Stimulated activated CD8-positive, alpha-beta memory T cell treated with anti-CD3 and anti-CD28 coated beads, Interleukin-2, amount 100 ng/mL, for 48 hours (primary cell): ENCODE measurements at regions not wholly inside any gene's neighbourhood (a gene's known extent, or its start where the extent isn't known, plus 50 kb on each side); places are given as distances from the start of the nearest gene placed in this dataset.
"Not testable (repeated sequence)": the region's sequence is repeated elsewhere in the genome, so short reads cannot be mapped to it uniquely, and the experiment has no call there.

Experiments
- DNase-seq, 2 donors: peaks; one replicate each; pipeline ENCODE4 v3.0.0-alpha.2; 2020; ENCODE audit warnings: low read depth in 2 of 2

DNA sequence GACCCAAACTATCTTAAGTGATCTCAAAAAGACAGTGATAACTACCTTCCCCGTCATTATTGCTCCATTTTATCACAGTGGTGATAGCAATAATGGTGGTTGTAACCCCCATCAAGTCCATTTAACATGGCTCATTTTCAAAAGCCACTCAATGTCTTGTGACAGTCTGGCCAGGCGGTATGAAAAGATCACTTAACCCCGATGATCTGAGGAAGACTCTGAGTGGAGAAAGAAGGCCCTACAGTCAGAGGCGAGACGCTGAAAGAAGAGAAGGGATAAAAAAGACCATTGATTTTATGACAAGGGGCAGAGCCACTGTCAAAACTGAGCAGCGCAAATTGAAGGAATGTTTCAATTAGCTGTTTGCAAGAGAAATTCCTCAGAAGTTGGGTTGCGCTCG is 417.2 kb upstream of the PBX1 start:
- DNase-seq = no peak

DNA sequence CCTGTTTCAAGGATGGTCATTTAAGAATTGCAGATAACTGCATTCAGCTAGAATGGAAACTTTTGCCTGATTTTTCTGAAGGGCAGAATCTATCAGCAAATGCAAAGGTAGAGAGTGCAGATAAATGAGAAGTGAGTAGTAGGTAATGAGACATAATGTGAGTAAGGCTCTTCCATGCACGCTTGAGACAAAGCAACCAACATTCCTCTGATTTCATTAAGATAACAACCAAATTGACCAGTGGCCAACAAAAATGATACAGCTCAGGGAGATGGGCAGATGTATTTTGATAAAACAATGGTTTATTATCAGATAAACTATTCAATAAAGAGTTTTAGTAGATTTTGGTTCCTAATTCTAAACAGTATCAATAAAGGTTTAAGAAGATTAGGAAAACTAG is 404.4 kb upstream of the PBX1 start:
- no peak for DNase-seq

DNA sequence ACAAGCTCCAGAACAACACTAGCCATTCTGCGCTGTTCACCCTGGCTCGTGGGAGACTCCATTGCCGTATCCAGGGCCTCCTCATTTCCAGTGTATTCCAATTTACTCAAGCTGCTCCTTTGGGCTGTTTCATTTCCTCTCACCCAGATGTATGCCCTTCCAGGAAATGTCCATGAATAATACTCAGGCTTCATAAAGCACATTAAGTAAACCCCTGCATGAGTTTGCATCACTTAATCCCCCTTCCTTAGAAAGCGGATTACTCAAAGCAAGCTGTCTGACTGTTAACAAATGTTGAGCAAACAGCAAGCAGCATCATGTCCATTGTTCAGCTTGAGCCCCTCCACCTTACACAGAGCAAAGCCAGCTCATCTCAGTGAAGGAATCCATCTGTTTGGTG is 403.6 kb upstream of the PBX1 start:
- DNase-seq = no peak

DNA sequence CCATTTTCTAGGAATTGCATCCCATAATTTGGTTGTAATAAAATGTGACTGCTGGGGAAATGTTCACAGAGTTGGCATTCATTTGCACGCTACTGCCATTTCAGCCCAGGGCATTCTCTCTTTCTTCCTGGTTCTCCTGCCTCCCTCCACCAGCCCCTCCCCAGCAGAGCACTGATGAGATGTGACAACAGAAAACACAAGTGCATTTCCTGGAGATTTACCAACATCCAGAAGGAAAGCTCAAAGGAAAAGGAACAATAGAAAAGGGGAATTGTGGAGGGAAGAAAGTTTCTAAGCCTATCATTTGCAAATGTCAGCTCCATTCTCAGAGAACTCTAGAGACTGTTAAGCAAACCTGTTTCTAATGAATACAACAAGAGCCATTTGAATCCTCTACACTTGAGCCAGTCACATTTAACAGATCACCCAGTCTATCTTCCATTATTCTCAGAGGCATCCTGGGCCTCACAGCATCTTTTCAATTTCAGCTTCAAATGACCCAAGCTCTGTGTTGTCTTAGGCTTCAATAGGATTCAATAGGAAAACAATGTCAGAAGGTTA is 395.6 kb upstream of the PBX1 start:
- no peak for DNase-seq

DNA sequence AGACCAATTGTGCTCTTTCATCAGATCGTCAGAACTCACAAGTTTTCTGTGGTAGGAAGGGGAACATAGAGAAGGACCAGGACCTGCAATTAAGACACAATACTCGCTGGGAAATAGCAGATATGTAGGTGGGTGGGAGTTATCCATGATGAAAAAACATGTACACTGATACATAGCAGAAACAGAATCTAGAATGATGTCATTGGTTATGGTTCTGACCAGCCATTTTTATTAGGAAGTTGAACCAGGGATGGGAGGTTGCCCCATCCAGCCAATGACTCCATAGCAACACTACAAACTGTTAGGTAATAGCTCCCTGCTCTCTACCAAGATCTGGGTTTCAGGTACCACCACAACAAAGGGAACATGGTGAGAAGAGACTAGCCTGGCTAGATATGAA is 393.5 kb upstream of the PBX1 start:
- no peak for DNase-seq

DNA sequence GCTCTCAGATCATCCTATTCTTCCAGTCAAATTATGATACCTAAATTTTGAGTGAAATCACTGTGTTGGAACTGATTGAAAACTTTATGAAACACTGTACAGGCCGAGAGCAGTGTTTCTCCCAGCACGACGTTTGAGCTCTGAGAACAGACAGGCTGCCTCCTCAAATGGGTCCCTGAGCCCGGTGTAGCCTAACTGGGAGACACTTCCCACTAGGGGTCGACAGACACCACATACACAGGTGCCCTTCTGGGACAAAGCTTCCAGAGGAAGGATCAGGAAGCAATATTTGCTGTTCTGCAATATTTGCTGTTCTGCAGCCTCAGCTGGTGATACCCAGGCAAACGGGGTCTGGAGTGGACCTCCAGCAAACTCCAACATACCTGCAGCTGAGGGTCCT is 392.5 kb upstream of the PBX1 start:
- DNase-seq = not testable (repeated sequence)

DNA sequence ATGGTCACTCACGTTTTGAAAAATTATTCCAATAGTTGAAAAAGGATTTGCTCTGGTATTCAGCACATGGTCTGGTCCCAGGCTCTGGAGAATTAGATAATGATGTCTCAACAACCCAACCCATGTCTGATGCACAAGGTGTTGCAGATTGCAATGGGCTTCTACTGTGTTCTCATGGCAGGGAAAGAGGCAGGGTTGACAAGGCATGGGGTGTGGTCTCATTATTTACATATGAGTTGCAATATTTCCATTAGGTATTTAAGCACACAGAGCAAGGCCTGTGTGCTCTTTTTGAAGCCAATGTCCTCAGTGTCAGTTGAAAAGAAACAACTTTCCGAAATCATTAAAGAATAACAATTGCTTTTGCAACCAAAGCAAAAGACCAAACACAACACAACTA is 381.9 kb upstream of the PBX1 start:
- no peak for DNase-seq

DNA sequence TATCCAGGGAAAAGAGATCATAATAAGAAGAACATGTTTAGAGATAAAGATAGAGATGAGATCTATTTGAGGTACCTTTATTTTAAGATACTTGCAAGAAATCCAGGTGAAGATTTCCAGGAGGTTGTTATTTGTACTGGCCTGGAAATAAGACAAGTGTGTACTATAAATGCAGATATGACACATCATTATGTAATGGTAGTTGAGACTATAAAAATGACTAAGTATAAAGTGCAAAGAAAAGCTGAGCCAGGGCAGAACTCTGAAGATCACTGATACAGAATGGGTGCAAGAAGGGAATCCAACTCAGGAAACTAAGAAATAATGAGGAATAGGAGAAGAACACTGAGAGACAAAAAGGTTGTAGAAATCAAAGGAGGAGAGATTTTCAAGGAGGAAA is 378.2 kb upstream of the PBX1 start:
- DNase-seq = no peak

DNA sequence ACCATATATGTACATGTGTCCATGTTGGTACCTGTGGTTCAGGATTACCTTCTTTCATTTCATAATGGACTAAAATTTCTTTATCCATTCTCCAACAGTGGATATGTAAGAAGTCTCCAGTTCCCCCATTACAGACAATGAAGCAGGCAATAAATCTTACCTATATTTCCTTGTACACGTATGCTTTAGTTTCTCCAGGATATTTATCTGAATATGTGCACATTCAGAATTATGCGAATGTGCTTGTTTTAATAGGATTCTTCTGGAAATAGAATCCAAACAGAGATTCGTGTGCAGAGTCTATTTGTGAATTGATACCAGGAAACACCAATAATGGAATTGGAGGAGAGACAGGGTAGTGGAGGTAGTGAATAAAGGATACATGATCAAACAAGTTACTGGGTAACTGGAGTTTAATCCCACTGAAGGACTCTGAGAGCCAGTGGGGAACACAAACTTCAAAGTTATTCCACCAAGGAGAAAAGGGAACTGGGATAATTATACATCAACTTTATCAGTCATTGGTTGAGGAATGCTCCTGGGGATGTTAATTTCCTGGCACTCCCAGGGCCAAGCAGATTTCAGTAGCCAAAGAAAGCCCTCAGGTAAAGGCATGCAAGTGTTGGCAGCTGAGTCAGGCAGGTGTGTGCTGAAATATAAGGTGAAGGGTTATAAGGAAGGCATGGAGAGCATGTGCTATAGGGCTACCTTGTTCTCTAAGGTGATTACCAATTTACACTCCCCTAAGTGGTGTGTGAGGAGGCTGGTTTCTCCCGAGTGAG is 374.9 kb upstream of the PBX1 start:
- no peak for DNase-seq

DNA sequence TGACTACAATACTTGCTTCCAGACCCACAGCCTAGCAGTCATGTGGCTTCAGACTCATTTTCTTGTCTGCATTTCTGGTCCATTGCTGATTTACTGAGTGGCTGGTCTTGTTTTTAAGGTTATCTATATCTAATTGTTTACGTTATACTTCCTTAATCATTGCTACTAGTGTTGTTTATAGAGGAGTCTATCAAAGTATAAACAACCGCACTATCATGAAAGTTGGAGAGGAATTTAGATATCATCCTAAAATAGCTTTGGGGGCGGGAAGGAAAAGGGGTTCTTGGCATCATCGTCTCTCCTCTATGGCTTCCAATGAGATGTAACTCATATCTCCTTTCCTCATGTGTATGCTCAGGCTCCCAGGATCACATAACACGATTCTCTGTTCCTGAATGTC is 372.1 kb upstream of the PBX1 start:
- DNase-seq = no peak

DNA sequence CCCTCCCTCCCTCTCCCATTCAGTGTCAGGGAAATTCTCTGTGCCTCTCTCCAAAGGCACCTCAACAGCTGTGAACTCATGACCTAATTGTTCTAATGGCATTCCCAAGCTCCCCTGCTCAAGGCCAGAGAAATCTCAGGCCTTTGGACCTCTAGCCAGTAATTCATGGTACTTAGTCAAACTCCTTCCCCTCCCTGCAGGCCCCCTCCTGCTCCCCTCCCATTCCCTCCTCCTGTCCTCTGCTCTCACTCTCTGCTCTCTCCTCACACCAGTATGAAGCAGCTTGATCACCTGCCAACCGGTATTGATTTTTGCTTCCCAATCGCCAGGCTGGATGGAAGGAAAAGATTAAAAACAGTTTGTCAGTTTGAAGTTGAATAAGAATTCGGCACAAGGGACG is 370.5 kb upstream of the PBX1 start:
- DNase-seq = no peak

DNA sequence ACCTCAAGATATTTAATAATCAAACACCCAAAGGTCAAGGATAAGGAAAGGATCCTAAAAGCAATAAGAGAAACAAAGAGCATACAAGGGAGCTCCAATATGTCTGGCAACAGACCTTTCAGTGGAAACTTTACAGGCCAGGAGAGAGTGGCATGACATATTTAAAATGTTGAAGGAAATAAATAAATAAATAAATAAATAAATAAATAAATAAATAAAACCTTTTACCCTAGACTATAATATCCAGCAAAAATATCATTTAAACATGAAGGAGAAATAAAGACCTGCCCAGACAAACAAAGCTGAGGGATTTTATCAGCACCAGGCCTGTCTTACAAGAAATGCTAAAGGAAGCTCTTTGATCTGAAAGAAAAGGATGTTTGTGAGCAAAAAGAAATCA is 367.8 kb upstream of the PBX1 start:
- no peak for DNase-seq

DNA sequence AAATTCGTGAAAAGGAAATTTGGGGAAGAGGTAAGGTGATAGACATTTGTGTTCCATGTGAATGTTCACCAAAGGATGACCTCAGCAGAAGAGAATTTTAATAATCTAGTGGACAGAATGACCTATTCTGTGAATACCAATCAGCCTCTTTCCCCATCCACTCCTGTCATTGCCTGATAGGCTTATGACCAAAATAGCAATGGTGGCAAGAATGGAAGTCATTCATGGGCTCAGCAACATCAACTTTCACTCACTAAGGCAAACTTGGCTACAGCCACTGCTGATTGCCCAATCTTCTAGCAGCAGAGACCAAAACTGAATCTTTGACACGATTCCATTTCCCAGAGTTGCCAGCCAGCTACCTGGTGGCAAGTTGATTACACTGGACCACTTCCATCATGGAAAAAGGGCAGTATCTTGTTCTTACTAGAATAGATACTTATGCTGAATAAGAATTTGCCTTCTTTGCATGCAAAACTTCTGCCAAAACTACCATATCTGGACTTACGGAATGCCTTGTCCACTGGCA is 348.7 kb upstream of the PBX1 start:
- DNase-seq = no peak

DNA sequence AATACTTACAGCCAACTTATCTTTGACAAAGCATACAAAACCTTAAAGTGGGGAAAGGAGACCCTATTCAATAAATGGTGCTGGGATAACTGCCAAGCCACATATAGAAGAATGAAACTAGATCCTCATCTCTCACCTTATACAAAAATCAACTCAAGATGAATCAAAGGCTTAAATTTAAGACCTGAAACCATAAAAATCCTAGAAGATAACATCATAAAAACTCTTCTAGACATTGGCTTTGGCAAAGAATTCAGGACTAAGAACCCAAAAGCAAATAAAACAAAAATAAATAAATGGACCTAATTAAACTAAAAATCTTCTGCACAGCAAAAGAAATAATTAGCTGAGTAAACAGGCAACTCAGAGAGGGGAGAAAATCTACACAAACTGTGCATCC is 335.6 kb upstream of the PBX1 start:
- DNase-seq = no peak

DNA sequence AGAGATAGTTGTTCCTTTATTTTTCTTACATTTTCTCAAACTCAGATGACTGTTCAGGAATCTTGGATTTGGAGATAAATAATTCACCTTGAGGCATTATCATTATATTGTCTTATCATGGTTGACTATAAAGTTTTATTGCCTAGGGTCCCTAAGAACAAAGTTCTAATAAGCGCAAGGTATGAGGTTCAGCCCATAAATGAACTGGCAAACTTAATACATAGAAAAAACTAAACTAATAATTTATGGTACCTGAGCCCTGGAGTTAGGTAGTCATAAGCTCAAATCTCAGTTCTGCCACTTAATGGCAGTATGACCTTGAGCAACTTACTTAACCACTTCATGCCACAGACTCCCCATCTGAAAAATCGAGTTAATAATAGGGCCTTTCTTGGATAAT is 334.0 kb upstream of the PBX1 start:
- DNase-seq = no peak

DNA sequence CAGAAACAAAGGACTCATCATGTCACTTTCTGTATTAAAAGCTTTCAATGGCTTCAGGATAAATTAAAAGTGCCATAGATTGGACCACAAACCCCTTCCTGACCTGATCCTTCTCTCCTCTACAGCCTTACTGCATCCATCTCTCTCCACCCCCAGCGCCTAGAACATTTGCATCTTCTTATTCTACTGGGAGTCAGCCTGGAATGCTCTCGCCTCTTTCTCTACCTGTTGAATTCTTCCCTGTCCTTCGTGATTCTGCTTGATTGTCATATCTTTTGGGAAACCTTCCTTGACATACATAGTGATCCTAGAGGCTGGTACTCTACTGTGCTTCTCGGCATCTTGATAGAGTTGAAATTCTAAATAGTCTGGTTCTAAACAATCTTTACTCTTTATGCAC is 332.0 kb upstream of the PBX1 start:
- no peak for DNase-seq

DNA sequence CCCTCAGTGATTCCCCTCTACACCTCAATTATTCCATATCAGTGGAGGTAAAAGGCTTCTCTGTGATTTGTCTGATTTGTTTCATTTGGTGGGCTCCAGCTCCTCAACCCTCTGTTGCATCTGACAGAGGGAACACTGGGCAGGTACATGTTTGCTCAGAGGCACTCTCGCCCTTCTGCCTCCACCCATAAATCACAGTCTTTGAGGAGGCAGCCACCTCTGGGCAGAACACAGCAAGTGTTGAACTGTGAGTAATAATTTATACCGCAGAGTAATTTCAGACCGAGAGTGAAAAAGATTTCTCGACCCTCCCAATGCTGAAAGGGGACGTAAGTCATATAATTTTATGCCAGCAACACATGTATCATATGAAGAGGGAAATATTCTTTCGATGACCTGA is 330.1 kb upstream of the PBX1 start:
- no peak for DNase-seq

DNA sequence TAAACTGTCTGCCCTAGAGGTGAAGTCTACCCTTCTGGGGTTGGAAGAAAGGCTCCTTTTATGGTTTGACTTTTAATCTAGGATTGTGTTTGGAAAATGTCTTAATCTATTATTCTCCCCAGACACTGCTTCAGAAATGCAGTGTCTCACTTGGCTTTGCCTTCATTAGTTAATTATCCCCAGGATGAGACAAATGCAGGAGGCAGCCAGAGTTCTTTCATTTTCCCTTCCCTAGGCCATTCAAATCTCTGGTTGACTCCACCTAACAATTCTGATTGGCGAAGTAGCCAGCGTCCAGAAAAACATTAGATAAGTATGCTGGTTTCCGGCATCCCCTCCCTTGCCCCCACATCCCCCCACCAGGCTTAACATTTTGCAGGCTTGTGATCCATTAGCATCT is 325.8 kb upstream of the PBX1 start:
- DNase-seq = no peak

DNA sequence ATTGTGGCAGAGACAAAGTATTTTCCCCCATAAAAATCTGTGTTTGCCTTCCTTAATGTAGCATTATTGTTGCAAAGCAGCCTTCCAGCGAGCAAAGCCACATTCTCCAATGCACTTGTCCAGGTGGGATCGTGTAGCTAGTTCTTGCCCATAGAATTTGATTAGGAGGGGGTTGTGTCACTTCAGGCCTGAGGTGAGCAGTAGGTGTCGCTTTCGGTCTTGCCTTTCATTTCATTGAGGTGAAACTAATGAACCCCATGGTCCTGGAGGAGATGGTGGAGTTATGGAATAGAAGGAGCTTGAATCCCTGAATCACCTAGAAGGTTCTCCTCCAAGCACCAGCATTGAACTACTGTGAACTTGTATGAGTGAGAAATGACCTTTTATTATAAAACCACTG is 318.9 kb upstream of the PBX1 start:
- no peak for DNase-seq

DNA sequence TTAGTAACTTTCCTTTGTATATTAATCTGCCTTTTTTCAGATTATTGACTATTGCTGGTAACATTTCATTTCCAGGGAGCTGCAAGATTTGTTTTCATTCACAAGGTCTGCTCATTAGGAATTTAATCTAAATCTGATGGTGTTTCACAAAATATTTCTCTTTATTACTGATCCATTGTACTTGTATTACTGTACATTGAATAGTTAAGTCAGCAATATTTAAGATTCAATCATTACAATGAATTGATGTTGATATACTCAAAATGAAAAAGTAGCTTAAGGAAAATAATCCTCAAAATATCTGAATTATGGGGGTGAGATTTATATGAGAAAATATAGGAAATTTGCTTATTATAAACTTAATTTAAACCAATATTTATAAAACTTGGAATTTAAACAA is 308.6 kb upstream of the PBX1 start:
- no peak for DNase-seq

DNA sequence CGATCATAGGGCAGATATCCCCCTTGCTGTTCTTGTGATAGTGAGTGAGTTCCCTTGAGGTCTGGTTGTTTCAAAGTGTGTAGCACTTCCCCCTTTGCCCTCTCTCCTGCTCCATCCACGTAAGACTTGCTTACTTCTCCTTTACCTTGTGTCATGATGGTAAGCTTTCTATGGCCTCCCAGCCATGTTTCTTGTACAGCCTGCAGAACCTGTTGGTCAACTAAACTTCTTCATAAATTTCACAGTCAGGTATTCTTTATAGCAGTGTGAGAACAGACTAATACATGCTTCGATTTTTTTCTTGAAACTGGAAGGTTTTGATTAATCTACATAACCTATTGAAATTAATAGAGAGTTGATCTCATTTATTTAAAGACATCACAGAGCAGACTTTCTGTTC is 302.5 kb upstream of the PBX1 start:
- DNase-seq = no peak

DNA sequence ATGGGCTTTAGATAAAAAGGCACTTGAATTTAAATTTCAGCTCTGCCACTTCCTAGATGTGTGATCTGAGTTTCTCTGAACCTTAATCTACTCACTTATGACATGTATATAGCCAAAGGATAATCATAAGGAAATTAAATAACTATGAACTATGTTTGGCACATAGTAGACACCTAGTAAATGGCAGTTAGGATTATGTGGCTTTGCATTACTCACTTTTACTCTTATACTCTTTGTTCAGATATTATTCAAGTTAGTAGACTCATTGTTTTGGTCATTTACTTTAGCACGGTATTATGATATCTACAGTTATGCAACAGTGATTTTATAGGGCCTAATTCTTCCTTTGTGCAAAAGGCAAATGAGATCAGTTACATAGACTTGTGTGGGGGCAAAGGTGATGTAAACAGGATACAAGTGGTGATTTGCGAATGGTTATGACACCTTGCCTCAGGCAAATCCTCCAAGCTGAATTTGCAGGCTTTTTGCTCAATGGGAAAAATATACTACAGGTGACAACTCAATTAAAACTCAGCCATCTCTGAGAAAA is 297.2 kb upstream of the PBX1 start:
- DNase-seq = no peak

DNA sequence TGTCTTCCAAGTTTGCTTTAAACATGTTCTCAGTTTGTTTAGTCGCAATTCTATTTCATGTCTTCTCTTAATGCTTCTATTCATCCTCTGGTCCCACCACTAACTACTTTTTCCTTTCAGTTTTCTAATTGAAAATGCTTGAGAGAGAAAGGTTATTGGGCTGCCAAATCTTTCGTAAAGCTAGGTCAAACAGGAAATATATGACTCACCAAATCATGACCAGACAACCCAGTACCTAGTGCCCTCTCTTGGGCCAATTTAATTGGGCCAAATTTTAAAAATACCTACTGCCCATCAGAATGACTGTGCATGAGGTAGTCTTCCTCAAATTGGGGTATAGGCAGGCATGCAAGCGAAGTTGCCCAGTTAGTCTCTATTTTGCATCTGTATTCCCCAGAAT is 295.4 kb upstream of the PBX1 start:
- no peak for DNase-seq

DNA sequence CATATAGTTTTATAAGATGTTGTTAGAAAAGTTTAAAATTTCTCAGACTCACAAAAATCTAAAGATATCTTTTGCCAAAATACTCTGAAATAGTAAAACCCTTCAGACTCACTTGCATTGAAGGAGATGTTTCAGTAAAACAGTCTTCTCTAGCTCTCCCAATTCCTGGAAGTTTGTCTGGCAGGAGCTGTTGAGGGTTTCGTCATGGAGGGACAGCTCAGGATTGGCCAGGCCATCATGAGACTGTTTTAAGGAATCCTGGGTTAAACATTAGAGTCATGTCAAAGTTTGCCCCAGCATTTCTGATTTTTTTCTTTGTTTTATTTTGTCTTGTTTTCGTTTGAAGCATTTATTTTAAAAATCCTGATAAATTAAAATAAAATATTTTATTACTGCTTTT is 293.8 kb upstream of the PBX1 start:
- no peak for DNase-seq
